Fibroblast of the aortic adventitia (primary cell): ENCODE measurements at regions not wholly inside any gene's neighbourhood (a gene's known extent, or its start where the extent isn't known, plus 50 kb on each side); places are given as distances from the start of the nearest gene placed in this dataset.

Experiments
- DNase-seq: peaks from one replicate; pipeline ENCODE4 v3.0.0-alpha.2; 2010; ENCODE audit warnings: low read depth
- H3K4me3 ChIP-seq: 2 replicates; pipeline ENCODE4 v1.5.1; 2011; ENCODE audit warnings: low read depth, mild to moderate bottlenecking, control low read depth, low read length, moderate library complexity
- TF ChIP-seq, protein P1 (sequence below): IDR thresholded peaks from 2 replicates; pipeline ENCODE4 v1.5.1; 2011; ENCODE audit warnings: mild to moderate bottlenecking, low read length, control low read depth, inconsistent platforms; ENCODE audit not compliant: insufficient read depth

DNA sequence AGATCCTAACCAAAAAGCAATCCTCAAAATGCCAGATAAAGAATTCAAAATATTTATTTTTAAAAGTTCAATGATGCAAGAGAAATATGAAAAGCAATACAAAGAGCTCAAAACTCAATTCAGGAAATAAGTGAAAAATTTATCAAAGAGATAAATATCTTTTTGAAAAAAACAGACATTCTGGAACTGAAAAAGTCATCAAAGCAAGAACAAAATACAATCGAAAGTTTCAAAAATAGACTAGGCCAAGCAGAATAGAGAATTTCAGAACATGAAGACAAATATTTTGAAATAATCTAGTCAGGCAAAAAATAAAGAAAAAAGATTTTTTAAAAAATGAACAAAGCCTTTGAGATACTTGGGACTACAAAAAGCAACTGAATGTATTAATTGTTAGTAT lies 83.4 kb upstream of the STT3B start:
- DNase-seq = no peak
- no peak overlapping the region for H3K4me3 ChIP-seq
- TF ChIP-seq, protein P1, sequence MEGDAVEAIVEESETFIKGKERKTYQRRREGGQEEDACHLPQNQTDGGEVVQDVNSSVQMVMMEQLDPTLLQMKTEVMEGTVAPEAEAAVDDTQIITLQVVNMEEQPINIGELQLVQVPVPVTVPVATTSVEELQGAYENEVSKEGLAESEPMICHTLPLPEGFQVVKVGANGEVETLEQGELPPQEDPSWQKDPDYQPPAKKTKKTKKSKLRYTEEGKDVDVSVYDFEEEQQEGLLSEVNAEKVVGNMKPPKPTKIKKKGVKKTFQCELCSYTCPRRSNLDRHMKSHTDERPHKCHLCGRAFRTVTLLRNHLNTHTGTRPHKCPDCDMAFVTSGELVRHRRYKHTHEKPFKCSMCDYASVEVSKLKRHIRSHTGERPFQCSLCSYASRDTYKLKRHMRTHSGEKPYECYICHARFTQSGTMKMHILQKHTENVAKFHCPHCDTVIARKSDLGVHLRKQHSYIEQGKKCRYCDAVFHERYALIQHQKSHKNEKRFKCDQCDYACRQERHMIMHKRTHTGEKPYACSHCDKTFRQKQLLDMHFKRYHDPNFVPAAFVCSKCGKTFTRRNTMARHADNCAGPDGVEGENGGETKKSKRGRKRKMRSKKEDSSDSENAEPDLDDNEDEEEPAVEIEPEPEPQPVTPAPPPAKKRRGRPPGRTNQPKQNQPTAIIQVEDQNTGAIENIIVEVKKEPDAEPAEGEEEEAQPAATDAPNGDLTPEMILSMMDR = no peak

DNA sequence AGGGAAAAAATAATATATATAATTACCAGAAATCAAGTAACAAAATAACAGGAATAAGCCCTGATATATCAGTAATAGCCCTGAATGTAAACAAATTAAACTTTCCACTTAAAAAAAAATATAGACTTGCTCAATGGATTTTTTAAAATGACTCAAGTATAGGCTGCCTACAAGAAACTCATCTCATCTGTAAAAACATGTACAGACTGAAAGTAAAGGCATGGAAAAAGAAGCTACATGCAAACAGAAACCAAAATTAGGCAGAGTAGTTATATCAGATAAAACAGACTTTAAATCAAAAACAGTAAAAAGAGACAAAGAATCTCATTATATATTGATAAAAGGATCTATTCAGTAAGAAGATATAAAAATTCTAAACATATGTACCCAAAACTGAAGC lies 82.4 kb upstream of the STT3B start:
- DNase-seq = no peak
- TF ChIP-seq, protein P1 = no peak

DNA sequence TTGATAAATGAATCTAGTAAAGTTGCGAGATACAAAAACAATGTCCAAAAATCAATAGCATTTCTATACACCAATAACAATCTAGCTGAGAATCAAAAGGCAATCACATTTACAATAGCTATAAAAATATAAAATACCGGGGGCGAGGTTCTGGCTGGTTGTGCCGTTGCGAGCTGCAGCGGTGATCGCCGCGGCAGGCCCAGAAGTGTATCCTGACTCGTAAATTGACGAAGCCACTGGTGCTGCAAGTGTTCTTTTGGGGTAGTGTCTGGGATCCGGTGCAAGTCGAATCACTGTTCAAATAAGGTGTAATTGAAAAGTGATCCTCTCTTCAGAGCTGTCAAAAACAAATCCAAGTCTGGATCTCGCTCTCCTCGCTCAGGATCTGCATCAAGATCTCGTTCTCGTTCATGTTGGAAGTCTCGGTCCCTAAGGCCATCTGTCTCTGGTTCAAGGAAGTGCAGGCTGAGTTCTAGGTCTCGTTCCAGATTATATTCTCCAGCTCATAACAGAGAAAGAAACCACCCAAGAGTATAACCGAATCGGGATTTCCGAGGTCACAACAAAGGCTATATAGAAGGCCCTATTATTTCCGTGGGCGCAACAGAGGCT lies 80.1 kb upstream of the STT3B start:
- TF ChIP-seq, protein P1 = no peak
- H3K4me3 ChIP-seq = no peak overlapping the region
- no peak for DNase-seq

More for the DNA sequence above, 82.4 kb upstream of the STT3B start:
- H3K4me3 ChIP-seq = no peak overlapping the region

DNA sequence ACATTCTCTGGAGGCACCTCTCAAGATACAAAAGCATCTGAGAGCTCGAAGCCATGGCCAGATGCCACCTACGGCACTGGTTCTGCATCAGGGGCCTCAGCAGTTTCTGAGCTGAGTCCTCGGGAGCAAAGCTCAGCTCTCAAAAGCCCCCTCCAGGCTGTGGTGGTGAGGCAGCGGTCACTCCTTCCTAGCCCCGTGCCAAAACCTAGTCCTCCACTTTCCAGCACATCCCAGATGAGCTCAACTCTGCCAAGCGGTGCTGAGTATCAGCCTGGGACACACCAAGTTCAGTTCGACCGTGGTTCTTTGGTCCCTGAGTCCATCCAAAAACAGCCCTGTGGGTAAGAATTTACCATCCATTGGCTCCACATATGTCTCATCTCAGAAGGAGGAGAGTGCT lies 79.3 kb upstream of the STT3B start:
- TF ChIP-seq, protein P1 = no peak
- no peak for DNase-seq
- no peak overlapping the region for H3K4me3 ChIP-seq

GRCh38 chr3:31455524-31455923 lies 77.2 kb upstream of the STT3B start:
- DNase-seq = no peak
- H3K4me3 ChIP-seq = no peak overlapping the region
- TF ChIP-seq, protein P1 = no peak

- TF ChIP-seq, protein P1 = no peak
- no peak overlapping the region for H3K4me3 ChIP-seq
These were observed 76.4 kb upstream of the STT3B start for GRCh38 chr3:31456373-31456772.

GRCh38 chr3:31461426-31461825 lies 71.3 kb upstream of the STT3B start:
- H3K4me3 ChIP-seq = no peak overlapping the region
- no peak for DNase-seq
- TF ChIP-seq, protein P1 = no peak

More at GRCh38 chr3:31456373-31456772, 76.4 kb upstream of the STT3B start:
- DNase-seq = no peak
